ENCODE measurements at regions not wholly inside any gene's neighbourhood (a gene's known extent, or its start where the extent isn't known, plus 50 kb on each side); places are given as distances from the start of the nearest gene placed in this dataset.

DNA sequence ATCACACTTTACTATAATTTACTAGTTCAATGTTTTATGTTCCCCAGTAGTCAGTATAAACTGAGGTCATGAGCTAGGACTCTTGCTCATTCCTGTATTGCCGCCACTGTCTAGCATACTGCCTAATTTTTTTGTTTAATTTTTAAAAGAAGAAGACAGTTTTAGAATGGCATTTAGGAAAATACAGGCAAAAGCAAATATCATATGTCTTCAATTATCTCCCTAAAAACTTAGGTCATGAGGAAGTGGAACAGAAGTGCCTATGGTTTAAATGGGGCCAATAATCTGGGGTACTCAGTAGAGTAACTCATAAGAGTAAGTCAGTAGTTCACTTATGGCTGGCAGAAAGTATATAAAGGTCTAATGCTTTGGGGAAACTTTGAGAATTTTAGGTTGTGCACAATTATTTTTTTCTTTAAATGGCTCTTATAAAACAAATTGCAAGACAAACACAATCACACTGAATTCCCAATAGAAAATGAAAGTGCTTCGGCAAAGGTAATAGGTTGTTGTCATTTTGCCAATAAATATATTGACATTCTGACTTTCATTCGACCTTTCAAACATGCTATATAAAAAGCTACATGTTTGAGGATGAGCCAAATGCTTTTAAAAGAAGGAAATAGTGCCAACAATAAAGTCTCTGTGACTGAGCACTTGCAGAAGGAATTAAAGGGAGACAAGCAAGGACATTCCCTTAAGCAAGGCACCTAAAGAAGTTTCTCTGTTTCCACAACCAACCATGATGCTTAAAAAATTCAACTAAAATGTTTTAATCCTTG lies 390.1 kb downstream of the PDGFC start:
- TF ChIP-seq, protein P1, sequence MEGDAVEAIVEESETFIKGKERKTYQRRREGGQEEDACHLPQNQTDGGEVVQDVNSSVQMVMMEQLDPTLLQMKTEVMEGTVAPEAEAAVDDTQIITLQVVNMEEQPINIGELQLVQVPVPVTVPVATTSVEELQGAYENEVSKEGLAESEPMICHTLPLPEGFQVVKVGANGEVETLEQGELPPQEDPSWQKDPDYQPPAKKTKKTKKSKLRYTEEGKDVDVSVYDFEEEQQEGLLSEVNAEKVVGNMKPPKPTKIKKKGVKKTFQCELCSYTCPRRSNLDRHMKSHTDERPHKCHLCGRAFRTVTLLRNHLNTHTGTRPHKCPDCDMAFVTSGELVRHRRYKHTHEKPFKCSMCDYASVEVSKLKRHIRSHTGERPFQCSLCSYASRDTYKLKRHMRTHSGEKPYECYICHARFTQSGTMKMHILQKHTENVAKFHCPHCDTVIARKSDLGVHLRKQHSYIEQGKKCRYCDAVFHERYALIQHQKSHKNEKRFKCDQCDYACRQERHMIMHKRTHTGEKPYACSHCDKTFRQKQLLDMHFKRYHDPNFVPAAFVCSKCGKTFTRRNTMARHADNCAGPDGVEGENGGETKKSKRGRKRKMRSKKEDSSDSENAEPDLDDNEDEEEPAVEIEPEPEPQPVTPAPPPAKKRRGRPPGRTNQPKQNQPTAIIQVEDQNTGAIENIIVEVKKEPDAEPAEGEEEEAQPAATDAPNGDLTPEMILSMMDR (IDR thresholded peaks at IDR 0.05 in 4 of 5, conservative IDR thresholded peaks at IDR 0.05 in 1 of 5): no peak
- no peak for TF ChIP-seq POLR2A (IDR thresholded peaks at IDR 0.05)

Measured in gastrocnemius medialis (tissue), 4 donors.